DLD1 (cell line): ENCODE measurements at regions not wholly inside any gene's neighbourhood (a gene's known extent, or its start where the extent isn't known, plus 50 kb on each side); places are given as distances from the start of the nearest gene placed in this dataset.
"Not testable (repeated sequence)": the region's sequence is repeated elsewhere in the genome, so short reads cannot be mapped to it uniquely, and the experiment has no call there.

Experiments used
- in situ Hi-C: cut with HindIII; loops from 2 replicates; pipeline ENCODE4 v1.10.0; 2017; ENCODE audit warnings: low sequenced_read_pairs

DNA sequence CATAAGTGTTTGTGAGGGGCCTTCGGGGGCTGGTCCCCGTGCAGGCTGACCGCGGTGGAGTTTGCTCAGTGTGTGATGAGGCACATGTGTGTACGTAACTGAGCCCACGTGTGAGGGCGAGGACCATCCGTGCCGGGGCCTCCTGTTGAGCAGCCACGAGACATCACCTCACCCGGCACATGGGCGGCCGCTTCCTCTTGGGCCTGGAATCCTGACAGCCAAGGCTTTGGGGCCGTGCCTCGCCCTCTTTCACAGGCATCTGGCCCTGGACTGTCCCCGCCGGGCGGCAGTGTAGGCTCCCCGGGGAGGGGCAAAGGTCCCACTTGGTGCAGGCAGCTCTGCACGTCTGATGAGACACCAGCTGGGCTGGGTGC, 202.3 kb downstream of the DLL1 start:
- in situ Hi-C loops: no loop called here

DNA sequence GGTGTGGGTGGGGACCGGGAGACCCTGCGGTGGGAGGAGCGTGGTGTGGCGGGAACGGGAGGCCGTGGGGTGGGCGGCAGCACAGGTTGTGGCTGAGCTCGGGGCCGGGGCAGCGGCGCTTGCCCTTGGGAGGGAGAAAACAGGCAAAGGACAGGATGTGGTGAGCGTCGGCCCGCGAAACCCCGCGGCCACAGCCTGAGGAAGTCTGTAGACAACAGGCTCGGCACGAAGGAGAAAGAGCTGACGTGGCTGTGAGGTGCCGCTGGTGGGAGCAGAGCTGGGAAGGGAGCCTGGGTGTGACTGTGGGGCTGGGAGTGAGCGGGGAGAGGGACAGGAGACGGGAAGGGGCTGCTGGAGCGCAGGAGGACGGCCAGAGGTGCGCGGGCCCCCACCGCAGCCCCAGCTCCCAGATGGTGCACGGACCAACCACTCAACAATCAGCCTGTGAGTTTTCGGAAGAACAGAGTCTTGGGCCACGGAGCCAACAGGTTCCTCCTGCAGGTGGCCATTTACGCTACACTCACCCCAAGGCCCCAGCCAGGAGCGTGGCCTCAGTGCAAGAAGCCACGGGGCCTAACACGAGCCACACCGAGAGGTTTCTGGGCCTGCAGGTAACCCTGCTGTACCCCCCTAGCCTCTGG, 202.8 kb downstream of the DLL1 start:
- in situ Hi-C loops: no loop called here

DNA sequence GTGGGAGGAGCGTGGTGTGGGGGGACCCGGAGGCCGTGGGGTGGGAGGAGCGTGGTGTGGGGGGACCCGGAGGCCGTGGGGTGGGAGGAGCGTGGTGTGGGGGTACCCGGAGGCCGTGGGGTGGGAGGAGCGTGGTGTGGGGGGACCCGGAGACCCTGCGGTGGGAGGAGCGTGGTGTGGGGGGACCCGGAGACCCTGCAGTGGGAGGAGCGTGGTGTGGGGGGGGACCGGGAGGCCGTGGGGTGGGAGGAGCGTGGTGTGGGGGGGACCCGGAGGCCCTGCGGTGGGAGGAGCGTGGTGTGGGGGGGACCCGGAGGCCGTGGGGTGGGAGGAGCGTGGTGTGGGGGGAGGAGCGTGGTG, 203.5 kb downstream of the DLL1 start:
- in situ Hi-C loops: not testable (repeated sequence)

DNA sequence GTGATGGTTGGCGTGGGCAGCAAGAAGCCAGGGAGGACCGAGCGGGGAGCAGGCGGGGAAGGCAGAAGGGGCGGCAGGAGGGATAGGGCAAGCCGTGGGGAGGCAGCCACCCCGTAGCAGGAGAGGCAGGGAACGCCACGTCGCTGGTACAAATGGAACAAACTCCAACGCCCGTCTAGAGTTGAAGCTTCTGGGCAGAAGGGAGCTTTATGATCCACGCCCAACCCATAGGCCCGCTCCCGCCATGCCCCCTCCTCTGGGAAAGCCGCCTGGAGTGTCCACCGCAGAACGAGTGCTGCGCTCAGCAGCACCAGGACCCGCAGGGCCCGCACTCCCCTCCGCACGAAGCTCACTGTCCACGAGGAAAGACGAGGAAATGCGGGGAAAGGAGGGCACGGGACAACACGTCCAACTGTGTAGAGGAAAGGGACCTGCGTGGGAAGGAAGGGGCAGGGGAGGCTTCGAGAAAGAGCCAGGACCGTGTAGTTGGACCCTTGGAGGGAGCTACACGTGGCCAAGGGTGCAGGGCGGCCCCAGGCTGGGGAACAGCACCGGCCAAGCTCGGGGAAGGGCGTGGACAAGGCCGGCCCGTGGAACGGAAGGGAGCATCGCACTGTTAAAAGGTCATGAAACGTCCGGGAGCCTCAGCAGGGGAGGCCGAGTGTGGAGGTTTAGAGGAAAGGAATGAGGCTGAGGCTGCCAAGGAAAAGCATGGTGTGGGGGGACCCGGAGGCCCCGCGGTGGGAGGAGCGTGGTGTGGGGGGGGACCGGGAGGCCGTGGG, 204.0 kb downstream of the DLL1 start:
- in situ Hi-C loops: no loop called here

DNA sequence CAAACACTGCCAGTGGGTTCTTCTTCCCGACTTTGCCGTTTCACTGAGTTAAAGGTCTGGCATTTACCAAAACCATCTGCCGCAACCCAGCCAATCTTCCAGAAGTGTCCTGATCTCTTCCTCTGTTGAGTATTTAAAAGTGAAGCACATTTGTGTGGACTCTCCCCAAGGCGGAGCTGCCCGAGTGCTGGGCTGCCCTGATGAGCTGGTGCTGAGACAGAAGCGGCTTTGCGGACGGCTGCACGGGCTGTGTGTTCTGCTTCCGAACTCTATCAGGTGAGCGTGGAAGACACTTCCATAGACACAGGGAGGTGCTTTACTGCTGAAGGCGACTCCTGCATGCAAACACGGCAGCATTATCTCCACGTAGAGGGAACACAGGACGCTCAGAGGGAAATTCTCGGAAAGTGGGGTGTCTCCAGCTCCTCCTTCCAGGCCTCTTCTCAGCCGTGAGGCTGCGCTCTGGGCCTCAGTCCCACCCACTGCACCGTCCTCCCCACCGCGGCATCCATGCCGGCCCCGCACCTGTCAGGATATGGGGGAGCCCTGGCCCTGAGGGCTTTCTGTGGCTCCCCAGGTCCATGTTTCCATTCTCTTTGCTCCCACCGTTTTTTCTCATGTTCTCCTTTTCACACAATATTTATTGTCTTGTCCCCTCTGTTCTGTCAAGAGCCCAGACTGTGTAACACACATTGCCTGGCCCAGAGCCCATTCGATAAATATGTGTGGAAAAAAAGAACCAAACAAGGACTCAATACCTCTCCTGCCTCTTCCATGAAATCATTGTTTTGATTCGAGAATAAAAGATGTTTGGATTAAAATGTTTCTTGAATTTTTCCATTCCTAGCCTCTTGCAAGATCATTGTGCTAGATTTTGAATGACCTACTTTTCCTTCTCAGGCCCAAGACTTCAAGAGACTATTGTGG, 205.1 kb downstream of the DLL1 start:
- in situ Hi-C loops: no loop called here

DNA sequence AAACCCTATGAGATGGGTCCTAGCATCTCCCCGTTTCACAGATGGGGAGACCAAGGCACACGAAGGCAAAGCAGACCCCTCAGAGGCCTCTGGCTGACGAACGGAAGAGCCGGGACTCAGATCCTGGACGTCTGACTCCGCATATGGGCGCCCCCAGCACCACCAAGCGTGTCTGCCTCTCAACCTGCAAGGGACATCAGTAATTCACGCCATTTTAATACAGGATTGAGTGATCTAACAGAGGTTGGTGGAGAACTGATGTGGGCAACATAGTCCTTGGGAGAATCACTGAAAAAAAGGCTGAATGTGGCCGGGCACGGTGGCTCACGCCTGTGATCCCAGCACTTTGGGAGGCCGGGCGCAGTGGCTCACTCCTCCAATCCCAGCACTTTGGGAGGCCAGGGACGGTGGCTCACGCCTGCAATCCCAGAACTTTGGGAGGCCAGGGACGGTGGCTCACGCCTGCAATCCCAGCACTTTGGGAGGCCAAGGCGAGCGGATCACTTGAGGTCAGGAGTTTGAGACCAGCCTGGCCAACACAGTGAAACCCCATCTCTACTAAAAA, 206.6 kb downstream of the DLL1 start:
- in situ Hi-C loops: no loop called here

DNA sequence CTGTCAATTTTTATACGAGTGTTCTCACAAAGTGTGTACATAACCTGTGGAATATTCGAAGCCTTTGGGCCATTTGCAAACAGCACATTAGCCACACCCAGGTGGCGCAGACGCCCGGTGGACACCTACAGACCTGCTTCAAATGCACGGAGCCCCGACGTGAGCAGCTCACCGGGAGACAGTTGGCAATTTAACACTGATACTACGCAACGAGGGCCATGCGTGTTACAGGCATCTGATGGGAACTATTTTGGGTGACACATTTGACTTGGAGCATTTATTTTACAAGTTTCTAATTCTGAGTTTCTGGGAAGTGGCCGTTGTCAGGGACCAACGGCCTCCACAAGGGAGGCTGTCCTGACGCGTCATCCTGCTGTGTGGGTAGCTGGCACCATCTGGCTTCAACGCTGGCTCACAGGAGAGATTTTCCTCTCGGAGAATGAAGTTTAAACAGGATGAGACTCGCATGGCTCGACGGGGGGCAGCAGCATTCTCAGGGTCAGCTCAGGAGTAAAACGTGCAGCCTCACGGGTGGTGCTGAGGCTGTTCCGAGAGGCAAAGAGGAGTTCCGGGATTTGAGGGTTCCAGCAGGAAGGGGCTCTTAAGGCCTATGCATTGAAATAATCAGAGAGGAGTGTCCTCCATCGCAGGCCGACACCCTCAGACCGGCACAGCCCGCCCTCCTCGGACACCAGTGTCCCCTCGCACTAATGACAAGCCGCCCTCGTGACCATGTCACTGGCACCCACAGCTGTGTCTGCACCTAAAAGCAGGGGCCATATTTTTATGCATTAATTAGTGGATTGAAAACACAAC, 207.4 kb downstream of the DLL1 start:
- in situ Hi-C loops: no loop called here

DNA sequence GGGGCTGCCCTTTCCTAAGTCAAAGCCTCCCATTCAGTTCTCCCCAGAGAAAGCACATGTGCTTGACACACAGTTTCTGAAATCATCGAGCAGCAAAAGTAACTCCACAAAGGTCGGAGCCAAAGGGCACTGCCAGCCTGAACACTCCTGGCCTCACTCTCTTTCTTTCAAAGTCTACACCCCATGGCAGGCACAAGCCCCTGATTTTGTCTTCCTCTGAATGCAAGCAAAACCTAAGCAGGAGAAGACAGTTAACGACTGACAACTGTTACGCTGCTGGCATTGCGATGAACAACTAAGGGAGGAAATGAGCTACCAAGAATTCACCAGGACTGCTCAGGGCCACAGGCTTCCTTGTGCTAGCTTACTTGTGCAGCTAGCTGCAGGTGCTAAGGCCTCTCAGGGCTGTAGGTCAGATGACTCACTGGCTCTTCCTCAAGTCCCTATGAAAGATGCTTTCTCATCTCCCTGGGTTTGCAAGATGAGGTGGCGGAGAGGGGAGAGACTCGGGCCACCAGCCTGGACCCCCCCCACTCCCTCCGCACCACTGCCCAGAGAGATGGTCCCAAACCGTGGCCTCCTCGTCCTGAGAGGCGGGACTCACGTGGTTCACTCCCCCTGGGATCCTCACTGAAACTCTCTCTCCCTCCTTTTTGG, 208.2 kb downstream of the DLL1 start:
- in situ Hi-C loops: no loop called here

DNA sequence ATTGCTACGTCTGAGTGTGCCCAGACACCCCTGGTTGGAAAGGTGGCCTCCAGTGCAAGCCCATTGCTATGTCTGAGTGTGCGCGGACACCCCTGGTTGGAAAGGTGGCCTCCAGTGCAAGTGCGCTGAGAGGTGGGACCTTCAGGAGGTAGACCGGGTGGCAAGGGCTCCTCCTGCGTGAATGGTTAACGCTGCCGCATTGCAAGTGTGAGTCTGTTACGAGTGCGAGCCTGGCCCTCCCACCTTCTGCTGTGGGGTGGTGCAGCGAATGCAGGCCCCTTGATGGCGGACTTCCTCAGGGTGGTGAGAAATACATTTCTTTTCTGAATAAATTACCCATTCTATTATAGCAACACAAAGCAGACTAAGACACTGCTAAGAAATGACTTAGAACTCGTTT, 208.8 kb downstream of the DLL1 start:
- in situ Hi-C loops: no loop called here

DNA sequence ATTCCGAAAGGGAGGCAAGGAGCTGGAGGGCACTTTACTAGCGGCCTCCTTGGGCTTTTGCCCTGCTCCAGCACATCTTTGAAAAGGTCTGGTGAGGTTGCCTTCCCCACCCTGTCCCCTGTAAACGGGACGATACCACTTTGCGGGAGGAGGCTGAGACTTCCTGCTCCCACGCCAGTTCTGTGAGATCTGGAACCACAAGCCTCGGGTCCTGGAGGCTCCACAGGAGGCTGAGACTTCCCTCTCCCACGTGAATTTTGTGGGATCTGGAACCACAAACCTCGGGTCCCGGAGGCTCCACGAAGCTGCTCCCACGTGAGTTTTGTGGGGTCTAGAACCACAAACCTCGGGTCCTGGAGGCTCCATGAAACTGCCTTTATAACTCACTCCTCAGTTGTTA, 209.3 kb downstream of the DLL1 start:
- in situ Hi-C loops: no loop called here

DNA sequence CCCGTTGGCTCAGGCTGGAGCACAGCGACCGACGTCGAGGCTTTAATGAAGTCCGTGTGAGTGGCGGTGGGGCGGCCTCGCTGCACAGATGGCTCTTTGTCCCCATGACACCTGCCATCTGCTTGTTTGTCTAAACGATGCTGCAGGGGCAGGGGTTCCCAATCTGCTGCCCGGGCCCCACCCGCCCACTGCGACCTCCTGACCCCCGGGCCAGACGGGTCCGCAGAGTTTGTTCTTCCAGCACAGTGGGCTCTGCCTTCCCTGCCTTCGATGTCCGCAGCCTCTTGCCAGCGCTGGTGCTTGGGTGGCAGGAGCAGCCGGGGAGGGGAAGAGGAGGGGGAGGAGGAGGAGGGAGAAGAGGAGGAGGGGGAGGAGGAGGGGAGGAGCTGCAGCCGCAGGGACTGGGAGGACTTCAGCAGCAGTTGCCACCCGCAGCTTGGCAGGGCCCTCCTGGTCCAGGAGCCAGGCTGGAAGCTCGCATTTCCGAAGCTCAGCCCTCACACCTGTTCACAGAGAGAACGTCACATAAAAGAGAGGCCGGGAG, 210.0 kb downstream of the DLL1 start:
- in situ Hi-C loops: no loop called here

DNA sequence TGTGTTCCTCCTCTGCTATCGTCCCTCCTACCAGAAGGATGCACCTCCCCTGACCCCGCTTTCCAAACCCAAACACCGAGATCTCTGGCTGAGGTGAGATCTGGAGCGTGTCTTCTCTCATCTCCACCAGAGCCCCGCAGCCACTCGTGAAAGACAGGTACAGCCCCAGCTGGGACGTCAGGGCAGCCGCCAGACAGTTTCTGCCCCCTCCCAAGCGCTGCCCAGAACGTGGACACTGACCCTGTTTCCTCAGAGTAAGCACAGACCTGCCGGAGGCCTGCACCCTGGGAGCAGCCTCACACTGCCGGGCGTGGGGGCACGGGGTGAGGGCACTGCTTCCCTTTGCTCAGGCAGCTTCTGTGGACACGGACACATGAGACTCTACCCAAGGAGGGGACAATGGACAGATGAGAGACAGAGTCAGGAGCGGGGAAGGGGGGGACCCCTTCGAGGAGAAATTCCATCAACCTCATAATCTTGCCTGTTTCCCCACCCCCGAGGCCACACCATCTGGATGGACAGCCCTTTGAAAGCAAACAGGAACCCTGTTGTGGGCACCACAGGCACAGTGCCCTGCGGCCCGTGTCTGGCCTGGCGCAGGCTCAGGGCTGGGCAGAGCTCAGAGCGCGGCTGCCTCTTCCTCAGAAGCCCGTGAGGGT, 210.6 kb downstream of the DLL1 start:
- in situ Hi-C loops: no loop called here

DNA sequence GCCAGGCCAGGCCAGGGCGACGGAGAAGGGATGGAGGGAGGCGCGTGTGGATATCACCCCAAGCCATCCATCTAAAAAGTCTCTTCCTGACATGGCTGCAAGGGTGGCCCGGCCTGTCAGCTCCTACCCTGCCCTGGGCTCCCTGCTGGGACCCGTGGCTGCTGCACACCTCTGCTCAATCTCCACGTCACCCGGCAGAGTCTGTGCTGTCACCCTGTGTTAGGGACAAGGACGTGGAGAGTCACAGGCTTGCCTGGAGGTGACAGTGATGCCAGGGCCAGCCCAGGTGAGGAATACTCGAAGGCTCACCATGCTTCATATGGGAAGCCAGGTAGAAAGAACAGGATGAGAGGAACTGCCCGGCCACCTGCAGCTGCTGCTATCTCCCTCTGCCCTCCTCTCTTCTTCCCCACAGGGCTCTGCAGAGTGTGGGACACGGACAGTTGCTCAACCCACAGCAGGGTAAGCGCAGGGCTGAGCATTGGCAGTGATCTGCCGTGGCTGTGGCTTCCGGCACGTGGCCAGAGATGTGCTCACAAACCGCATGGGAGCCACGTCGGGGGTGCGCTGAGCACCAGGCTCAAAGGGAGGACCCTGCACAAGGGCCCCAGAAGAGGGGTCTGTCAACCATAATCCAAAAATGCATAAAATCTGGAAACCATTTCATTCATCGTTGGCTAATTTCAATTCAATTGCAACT, 214.3 kb downstream of the DLL1 start:
- in situ Hi-C loops: no loop called here

DNA sequence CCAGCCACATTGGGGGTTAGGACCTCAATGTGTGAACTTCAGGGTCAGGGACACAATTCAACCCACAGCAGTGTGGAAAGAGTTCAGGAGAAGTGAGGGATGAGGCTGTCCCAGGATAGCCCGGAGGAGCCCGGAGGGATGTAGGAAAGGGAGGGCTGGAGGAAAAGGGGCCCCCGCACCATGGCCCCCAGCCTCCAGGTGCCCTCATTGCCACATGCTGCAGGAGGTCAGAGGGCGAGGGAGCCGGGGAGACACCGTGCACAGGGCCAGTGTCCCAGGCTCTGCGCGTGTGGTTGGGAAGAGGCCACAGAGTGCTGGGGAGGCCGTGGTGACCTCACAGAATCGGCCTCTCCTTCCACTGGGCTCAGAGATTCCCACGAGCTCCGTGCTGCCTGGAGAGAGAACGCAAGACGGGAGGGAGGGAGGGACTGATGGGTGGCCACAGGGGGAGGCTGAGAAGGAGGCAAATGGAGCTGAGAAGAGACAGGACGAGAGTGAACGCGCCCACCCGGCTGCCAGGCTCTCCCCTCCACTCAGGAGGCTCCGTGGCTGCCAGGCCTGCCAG, 215.1 kb downstream of the DLL1 start:
- in situ Hi-C loops: no loop called here

DNA sequence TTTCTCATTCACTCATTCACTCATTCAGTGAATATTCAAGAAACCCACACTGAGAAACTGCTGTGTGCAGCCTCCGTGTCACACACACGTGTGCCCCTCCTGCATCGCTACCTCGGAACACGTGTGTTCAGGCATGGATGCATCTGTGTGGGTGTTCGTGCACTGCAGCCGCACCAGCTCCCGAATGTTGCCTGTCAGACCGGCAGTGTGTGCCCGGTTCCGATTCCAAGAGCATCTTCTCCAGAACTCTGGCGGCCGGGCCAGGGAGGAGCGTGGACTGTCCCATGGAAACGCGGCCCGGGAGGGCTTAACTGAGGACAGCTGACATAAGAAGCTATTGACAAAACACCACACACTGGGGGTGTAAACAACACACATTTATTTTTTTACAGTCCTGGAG, 216.0 kb downstream of the DLL1 start:
- in situ Hi-C loops: no loop called here

DNA sequence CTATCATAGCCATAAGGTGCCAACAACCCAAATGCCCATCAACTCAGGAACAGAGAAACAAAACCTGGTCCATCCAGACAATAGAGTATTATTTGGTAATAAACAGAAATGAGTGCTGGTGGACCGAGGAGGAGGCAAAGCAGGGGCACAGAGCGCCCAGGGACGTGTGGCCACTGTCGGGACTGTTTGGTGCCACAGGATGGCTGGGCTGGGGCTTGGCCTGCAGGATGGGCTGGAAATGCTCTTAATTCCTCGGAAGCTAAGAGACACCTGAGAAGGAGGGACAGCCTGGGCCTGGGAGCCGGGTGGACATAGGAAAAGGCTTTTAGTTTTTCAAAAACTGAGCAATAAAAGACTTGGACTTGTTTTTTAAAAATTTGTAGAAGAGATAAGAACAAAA, 216.4 kb downstream of the DLL1 start:
- in situ Hi-C loops: no loop called here

DNA sequence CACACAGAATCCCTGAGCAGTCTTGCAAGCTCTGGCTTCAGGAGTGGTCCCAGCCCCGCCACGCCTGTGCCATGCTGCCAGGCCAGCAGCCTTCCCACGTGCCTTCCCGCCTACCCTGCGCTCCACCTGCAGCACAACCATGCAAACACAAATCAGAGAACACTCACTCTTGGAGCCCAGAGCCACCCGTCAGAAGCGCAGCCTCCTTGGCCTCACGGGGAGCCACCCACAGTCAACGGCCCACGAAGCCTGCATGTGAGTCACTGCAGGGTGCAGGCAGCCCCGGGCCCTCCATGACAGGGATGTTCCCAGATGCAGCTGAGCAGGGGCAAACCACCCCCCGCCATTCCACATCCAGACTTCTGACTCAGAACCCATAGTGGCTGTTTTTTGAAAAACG, 217.0 kb downstream of the DLL1 start:
- in situ Hi-C loops: no loop called here

DNA sequence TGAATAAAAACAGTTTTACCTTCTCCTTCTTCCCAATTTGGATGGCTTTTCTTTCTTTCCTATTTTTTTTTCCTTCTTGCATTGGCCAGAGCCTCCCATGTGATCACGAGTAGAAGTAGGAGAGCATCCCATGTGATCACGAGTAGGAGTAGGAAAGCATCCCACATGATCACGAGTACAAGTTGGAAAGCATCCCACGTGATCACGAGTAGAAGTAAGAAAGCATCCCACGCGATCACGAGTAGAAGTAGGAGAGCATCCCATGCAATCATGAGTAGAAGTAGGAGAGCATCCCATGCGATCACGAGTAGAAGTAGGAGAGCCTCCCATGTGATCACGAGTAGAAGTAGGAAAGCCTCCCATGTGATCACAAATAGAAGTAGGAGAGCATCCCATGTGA, 218.6 kb downstream of the DLL1 start:
- in situ Hi-C loops: no loop called here
